HG03060 (cell line): ENCODE measurements at regions not wholly inside any gene's neighbourhood (a gene's known extent, or its start where the extent isn't known, plus 50 kb on each side); places are given as distances from the start of the nearest gene placed in this dataset.
"Not testable (repeated sequence)": the region's sequence is repeated elsewhere in the genome, so short reads cannot be mapped to it uniquely, and the experiment has no call there.

Experiments
- ATAC-seq: cut with Tn5 transposase; IDR thresholded peaks from one replicate; pipeline ENCODE4 v1.9.1; 2021; ENCODE audit warnings: low read depth, moderate number of reproducible peaks; ENCODE audit not compliant: unreplicated experiment

DNA sequence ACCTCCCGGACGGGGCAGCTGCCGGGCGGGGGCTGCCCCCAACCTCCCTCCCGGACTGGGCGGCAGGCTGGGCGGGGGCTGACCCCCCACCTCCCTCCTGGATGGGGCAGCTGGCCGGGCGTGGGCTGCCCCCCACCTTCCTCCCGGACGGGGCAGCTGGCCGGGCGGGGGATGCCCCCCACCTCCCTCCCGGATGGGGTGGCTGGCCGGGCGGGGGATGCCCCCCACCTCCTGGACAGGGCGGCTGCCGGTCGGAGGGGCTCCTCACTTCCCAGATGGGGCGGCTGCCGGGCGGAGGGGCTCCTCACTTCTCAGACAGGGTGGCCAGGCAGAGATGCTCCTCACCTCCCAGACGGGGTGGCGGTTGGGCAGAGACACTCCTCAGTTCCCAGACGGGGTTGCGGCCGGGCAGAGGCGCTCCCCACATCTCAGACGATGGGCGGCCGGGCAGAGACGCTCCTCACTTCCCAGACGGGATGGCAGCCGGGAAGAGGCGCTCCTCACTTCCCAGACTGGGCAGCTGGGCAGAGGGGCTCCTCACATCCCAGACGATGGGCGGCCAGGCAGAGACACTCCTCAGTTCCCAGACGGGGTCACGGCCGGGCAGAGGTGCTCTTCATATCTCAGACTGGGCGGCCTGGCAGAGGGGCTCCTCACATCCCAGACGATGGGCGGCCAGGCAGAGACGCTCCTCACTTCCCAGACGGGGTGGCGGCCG is 691.1 kb downstream of the BRINP1 start:
- not testable (repeated sequence) for ATAC-seq

GRCh38 chr9:118686959-118687358 is 682.3 kb downstream of the BRINP1 start:
- ATAC-seq = no peak

DNA sequence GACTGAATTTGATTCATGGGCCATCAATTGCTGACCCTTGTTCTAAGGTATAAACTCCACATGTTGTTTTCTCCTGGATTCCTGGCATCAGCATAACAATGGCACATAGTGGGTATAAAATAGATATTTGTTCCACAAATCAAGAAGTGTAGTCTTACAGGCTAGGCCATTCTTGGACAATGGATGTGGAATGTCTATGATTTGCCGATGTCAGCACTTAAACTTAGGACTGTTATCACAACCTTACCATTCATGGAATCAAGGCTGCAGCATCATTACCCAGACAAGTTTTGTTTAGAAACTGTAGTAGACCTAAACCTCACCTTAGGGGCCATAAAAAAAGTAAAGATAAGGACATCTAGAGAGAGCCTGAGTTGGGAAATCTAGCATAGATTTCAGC is 680.0 kb downstream of the BRINP1 start:
- no peak for ATAC-seq

DNA sequence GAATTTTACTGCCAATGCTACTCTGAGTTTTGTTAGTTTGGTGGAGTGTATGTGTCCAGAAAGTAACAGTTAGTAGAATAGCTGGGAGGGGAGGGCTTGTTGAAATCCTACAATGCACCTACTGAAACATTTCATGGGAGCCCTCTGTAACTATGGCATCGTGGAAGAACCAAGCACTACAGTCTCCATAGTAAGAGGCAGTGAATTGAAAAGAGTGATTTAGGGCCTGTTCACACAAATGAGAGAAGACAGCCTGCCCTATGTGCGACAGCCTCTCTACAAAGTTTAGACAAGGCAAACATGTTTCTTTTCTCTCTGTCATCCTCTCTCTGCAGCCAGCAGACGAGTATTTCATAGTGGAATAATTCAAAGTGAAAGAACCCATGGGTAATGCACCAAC is 676.6 kb downstream of the BRINP1 start:
- no peak for ATAC-seq

DNA sequence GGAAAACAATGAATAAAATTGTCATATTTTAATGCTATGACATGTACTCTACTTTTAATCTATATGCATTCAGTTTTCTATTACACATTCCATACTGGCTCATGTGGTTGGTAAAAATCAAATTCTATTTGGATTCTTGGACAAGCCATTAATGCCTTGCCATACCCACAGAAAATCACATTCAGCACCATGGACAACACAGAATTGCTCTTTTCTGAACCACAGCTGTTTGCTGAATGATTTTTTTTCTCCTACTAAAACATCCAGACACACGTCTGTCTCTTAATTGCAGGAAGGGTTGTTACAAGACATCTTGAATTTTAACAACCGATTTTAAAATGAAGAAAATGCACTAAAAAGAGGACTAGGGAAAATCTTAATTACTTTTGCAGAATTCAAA is 675.6 kb downstream of the BRINP1 start:
- no peak for ATAC-seq

DNA sequence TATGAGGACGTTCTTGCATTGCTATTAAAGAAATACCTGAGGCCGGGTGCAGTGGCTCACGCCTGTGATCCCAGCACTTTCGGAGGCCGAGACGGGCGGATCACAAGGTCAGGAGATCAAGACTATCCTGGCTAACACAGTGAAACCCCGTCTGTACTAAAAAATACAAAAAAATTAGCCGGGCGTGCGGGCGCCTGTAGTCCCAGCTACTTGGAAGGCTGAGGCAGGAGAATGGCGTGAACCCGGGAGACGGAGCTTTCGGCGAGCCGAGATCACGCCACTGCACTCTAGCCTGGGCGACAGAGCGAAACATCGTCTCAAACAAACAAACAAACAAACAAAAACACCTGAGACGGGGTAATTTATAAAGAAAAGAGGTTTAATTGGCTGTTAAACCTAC is 674.0 kb downstream of the BRINP1 start:
- not testable (repeated sequence) for ATAC-seq

DNA sequence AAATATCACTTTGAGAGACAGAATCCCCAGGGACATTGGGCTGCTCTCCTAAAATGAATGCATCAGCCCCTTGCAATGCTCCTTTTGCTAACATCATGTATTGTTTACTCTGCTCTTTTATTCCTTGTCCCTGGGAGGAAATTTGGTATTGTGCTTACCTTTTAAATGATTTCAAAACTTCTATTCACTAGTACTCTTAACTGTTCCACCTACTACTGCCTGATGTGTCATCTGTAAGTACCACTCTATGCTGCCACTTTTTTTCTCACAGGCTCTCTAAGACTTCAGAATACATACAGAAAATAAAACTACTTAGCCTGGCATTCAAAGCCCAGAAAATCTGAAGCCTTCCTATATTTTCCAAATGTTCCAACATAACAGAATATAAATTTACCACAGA is 667.2 kb downstream of the BRINP1 start:
- no peak for ATAC-seq

- no peak for ATAC-seq
Observed at GRCh38 chr9:118711843-118712242, 657.4 kb downstream of the BRINP1 start.

- no peak for ATAC-seq
Observed at GRCh38 chr9:118721276-118721675, 648.0 kb downstream of the BRINP1 start.

DNA sequence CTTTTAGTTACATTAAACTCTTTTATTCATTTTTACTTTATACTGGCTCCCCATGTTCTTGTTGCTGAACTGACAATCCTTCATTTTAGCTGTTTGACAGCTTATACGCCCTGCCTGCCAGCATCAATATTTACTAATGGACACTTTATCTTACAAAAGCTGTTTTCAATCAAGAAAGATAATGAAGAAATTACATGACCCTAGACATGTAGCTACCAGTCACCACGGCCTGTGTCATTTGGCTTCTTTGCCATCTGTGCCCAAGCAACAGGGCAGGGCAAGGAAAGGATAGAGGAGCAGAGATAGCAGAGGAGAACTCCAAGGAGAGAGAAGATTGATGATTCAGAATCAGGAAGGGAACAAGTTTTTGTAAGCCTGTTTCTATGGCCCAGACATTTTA is 647.3 kb downstream of the BRINP1 start:
- no peak for ATAC-seq

GRCh38 chr9:118729981-118730380 is 639.3 kb downstream of the BRINP1 start:
- no peak for ATAC-seq

GRCh38 chr9:118732998-118733397 is 636.2 kb downstream of the BRINP1 start:
- ATAC-seq = no peak

GRCh38 chr9:118734696-118735095 is 634.5 kb downstream of the BRINP1 start:
- ATAC-seq = no peak

GRCh38 chr9:118736406-118736805 is 632.8 kb downstream of the BRINP1 start:
- ATAC-seq = no peak

- no peak for ATAC-seq
Observed at GRCh38 chr9:118751077-118751847, 618.0 kb downstream of the BRINP1 start.

DNA sequence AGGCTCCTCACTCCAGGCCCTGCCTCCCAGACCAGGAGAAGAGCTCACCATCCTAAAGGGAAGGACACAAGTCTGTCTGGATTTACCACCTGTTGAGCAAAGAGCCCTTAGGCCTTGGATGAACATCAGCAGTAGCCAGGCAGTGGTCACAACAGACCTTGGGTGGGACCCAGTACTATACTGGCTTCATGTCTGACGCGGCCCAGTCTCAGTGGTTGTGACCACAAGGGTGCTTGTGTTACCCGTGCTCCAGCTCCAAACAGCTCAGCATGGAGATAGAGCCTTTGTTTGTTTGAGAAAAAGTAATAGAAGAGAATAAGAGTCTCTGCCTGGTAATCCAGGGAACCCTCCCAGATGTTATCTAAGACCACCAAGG is 617.4 kb downstream of the BRINP1 start:
- ATAC-seq = no peak

DNA sequence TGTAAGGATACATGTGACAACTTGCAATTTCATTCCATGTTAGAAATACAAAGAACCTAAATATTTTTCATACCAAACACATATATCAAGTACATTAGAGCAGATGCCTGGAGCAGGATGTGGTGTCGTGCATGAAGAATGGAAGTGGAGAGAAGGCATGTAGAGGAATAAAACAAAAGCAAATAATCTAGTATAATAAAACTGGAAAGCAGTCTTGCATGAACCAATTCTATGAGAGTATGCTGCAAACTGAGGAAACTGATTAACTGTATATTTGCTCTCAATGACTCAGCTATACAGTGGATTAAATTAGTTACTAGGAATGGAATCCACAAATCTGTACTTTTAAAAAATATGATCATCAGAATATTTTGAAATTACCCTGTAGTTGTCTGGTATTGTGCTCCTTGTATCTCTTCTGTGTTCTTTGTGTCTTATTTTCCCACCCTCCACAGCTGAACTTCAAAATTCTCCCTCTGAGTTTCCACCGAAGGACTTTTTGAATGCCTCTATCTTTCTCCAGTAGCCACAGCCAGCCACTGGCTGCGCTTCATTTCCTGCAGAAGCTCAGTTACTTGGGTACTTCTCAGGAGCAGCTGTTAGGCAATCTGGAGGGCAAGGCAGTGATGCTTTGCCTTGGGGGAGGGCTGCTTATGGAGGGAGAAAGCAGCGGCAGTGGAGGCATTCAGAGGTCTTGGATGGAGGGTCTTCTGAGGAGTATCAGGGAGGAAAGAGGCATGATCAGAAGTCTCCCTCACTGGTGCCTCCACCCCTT is 608.0 kb downstream of the BRINP1 start:
- ATAC-seq = no peak

DNA sequence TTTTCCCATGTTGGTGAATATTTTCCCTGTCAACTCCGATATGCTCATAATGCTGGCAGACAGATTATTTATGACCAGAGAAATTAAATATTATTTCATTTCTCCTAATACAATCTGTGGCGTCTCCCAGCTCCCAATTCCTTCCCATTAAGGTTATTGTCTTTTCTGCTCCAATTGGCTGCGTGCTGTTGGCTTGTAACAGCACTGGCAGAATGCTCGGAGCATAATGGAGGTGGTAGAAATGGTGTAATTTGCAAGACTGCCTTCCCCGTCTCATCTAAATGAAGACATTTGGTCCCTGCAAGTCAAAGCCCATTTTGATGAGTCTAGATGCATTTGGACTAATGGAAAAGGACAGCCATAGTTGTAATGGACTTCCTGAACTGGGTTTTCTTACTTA is 601.7 kb downstream of the BRINP1 start:
- no peak for ATAC-seq

DNA sequence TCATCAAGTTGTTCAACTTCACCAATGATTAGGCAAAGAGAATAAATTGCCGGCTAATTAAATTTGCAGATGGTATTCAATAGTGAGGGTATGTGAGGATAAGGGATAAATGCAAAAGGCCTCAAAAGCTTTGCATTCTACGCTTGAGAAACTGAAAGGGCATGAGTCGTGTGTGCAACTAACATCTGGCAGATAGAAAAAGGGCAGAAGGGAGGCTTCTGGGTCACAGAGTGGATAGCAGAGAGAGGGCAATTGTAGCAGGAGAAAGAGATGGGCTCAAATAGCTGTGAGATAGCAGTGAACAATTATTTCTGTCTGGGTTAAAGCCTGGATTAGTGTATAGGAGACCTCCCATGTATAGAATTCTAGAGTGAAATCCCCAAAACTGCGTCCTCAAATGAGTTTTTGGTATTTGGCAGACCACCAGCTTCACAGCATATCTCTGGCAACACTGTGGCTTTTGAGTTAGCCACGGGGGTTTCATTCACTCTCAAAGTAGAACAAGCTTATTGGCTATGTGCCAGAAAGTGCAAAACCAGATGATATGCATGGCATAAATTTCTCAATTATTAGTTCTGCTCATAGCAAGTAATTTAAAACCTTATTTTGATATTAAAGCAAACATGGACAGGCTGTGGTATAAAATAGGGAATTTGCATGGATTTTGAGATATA is 586.3 kb downstream of the BRINP1 start:
- no peak for ATAC-seq

- ATAC-seq = no peak
Observed at GRCh38 chr9:118784033-118784432, 585.2 kb downstream of the BRINP1 start.

DNA sequence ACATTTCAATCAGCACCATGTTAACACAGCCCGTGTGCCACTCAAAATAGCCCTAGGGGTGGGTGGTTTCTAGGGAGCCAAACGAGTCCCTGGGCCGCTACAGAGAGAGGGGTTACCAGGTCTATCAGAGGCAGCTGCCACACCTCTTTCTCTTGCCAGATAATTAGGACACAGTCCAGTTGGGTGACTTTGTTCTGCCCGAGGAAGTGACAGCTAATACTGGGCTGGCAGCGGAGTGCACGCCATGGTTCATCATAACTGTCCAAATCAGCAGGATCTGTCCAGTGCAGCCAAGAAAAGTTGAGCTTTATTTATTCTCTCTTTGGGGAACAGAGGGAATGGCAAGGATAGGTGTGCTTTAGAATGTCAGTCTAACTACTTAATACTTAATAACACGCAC is 583.8 kb downstream of the BRINP1 start:
- no peak for ATAC-seq
